ENCODE measurements at regions not wholly inside any gene's neighbourhood (a gene's known extent, or its start where the extent isn't known, plus 50 kb on each side); places are given as distances from the start of the nearest gene placed in this dataset.

- DNase-seq (ENCODE audit: low read depth): no peak
Observed at GRCh38 chr15:70181626-70182255, 84.0 kb upstream of the TLE3 start.

- DNase-seq (ENCODE audit: low read depth): no peak
Observed at GRCh38 chr15:70180186-70180875, 82.6 kb upstream of the TLE3 start.

- DNase-seq (ENCODE audit: low read depth): no peak
Observed at GRCh38 chr15:70179309-70179892, 81.7 kb upstream of the TLE3 start.

- DNase-seq (ENCODE audit: low read depth): no peak
Observed at GRCh38 chr15:70178335-70179084, 80.8 kb upstream of the TLE3 start.

- DNase-seq (ENCODE audit: low read depth): no peak
Observed at GRCh38 chr15:70172566-70173225, 75.0 kb upstream of the TLE3 start.

- no peak for DNase-seq (ENCODE audit: low read depth)
Observed at GRCh38 chr15:70172124-70172523, 74.4 kb upstream of the TLE3 start.

GRCh38 chr15:70171256-70171886, 73.7 kb upstream of the TLE3 start:
- no peak for DNase-seq (ENCODE audit: low read depth)

GRCh38 chr15:70170096-70170699, 72.5 kb upstream of the TLE3 start:
- no peak for DNase-seq (ENCODE audit: low read depth)

GRCh38 chr15:70169147-70169546, 71.4 kb upstream of the TLE3 start:
- no peak for DNase-seq (ENCODE audit: low read depth)

- no peak for DNase-seq (ENCODE audit: low read depth)
Observed at GRCh38 chr15:70167155-70167554, 69.4 kb upstream of the TLE3 start.

- no peak for DNase-seq (ENCODE audit: low read depth)
Observed at GRCh38 chr15:70166506-70167087, 68.9 kb upstream of the TLE3 start.

- DNase-seq (ENCODE audit: low read depth): no peak
Observed at GRCh38 chr15:70165716-70166284, 68.1 kb upstream of the TLE3 start.

GRCh38 chr15:70164910-70165715, 67.4 kb upstream of the TLE3 start:
- no peak for DNase-seq (ENCODE audit: low read depth)

- no peak for DNase-seq (ENCODE audit: low read depth)
Observed at GRCh38 chr15:70164156-70164900, 66.6 kb upstream of the TLE3 start.

- DNase-seq (ENCODE audit: low read depth): no peak
Observed at GRCh38 chr15:70160803-70161565, 63.3 kb upstream of the TLE3 start.

- DNase-seq (ENCODE audit: low read depth): no peak
Observed at GRCh38 chr15:70160267-70160666, 62.5 kb upstream of the TLE3 start.

GRCh38 chr15:70159713-70160009, 61.9 kb upstream of the TLE3 start:
- DNase-seq (ENCODE audit: low read depth): no peak

- no peak for DNase-seq (ENCODE audit: low read depth)
Observed at GRCh38 chr15:70159001-70159712, 61.4 kb upstream of the TLE3 start.
